ENCODE measurements at regions not wholly inside any gene's neighbourhood (a gene's known extent, or its start where the extent isn't known, plus 50 kb on each side); places are given as distances from the start of the nearest gene placed in this dataset.

DNA sequence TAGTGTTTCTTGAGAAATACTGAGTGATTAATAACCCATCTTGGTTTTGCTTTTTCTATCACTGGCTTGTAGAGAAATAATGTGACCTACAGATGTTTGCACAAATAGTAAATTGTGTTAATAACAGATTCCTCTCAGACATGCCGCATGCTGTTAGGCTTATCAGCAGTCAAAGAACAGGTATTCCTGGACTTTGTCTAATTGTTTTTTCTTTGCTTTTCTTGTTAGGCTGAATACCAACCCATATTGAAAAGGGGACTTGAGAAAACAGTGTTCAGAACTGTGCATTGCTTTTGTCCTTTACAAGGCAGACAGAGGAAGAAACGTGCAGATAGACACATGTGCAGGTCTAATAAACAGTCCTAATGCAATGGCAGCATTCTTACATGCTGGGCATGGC is 51.0 kb upstream of the RARB start:
- Histone ChIP-seq H3K4me3 (no peak overlapping the region), H3K4me1 (replicated peaks in 1 of 2) (peaks cover 4 to 13% of the 10 kb centered on the region in 2 donors), H3K27ac (no peak overlapping the region)
- ATAC-seq (replicated peaks in 6 of 8): no peak
- in situ Hi-C loops (cut with MboI; ENCODE audit: low pct_unique_long_range_greater_than_20kb in 2 of 9, low sequenced_read_pairs in 9 of 9, unreplicated experiment in 9 of 9): no loop called here
- WGBS, 10 experiments: 17 to 100% (median 75%) methylated on average over 1 to 2 of the region's 2 CpGs; no CpG with 5 or more reads in 1 of the 10 experiments
